ENCODE measurements at regions not wholly inside any gene's neighbourhood (a gene's known extent, or its start where the extent isn't known, plus 50 kb on each side); places are given as distances from the start of the nearest gene placed in this dataset.

DNA sequence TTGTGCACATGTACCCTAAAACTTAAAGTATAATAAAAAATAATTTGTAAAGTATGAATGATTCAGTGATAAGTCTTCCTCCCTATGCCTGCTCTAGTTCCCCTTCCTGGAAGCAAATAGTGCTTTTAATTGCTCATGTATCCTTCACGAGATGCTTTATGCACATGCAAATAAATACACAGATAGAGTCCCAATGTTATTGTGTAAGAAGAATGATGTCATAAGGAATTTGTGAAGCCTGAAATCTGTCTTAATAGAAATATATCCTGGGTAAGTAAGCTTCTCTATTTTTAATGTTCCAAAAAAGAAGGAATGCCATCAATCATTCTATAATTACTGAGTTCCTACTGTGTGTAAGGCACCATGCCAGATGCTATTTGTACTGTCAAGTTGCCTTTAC lies 157.5 kb upstream of the SLC4A4 start:
- TF ChIP-seq, protein P1, sequence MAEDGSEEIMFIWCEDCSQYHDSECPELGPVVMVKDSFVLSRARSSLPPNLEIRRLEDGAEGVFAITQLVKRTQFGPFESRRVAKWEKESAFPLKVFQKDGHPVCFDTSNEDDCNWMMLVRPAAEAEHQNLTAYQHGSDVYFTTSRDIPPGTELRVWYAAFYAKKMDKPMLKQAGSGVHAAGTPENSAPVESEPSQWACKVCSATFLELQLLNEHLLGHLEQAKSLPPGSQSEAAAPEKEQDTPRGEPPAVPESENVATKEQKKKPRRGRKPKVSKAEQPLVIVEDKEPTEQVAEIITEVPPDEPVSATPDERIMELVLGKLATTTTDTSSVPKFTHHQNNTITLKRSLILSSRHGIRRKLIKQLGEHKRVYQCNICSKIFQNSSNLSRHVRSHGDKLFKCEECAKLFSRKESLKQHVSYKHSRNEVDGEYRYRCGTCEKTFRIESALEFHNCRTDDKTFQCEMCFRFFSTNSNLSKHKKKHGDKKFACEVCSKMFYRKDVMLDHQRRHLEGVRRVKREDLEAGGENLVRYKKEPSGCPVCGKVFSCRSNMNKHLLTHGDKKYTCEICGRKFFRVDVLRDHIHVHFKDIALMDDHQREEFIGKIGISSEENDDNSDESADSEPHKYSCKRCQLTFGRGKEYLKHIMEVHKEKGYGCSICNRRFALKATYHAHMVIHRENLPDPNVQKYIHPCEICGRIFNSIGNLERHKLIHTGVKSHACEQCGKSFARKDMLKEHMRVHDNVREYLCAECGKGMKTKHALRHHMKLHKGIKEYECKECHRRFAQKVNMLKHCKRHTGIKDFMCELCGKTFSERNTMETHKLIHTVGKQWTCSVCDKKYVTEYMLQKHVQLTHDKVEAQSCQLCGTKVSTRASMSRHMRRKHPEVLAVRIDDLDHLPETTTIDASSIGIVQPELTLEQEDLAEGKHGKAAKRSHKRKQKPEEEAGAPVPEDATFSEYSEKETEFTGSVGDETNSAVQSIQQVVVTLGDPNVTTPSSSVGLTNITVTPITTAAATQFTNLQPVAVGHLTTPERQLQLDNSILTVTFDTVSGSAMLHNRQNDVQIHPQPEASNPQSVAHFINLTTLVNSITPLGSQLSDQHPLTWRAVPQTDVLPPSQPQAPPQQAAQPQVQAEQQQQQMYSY (CRISPR knock-in tag; IDR thresholded peaks at IDR 0.05), result no peak
- TF ChIP-seq, protein P2, sequence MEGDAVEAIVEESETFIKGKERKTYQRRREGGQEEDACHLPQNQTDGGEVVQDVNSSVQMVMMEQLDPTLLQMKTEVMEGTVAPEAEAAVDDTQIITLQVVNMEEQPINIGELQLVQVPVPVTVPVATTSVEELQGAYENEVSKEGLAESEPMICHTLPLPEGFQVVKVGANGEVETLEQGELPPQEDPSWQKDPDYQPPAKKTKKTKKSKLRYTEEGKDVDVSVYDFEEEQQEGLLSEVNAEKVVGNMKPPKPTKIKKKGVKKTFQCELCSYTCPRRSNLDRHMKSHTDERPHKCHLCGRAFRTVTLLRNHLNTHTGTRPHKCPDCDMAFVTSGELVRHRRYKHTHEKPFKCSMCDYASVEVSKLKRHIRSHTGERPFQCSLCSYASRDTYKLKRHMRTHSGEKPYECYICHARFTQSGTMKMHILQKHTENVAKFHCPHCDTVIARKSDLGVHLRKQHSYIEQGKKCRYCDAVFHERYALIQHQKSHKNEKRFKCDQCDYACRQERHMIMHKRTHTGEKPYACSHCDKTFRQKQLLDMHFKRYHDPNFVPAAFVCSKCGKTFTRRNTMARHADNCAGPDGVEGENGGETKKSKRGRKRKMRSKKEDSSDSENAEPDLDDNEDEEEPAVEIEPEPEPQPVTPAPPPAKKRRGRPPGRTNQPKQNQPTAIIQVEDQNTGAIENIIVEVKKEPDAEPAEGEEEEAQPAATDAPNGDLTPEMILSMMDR (IDR thresholded peaks at IDR 0.05 in 2 of 3, conservative IDR thresholded peaks at IDR 0.05 in 1 of 3; ENCODE audit: control insufficient read depth in 2 of 3, extremely low read depth in 1 of 3, insufficient read depth in 1 of 3, low read depth in 3 of 3, low read length in 3 of 3), result no peak
- no peak for TF ChIP-seq POLR2A (IDR thresholded peaks at IDR 0.05; ENCODE audit: low read depth, low read length)
- TF ChIP-seq GABPA (IDR thresholded peaks at IDR 0.05; ENCODE audit: low read depth), result no peak
- no peak for TF ChIP-seq MTA3 (IDR thresholded peaks at IDR 0.05; ENCODE audit: borderline replicate concordance, low read length)
- TF ChIP-seq CHD1 (IDR thresholded peaks at IDR 0.05; ENCODE audit: low read depth, low read length), result no peak
- TF ChIP-seq ZBTB33 (IDR thresholded peaks at IDR 0.05), result no peak
- TF ChIP-seq SUZ12 (IDR thresholded peaks at IDR 0.05; ENCODE audit: unreplicated experiment), result no peak
- TF ChIP-seq RUNX3 (IDR thresholded peaks at IDR 0.05; ENCODE audit: low read length), result no peak
- TF ChIP-seq REST (IDR thresholded peaks at IDR 0.05; ENCODE audit: low read depth, low read length), result no peak
- no peak for TF ChIP-seq MEF2A (IDR thresholded peaks at IDR 0.05; ENCODE audit: insufficient read depth, low read depth, low read length)
